ENCODE measurements at regions not wholly inside any gene's neighbourhood (a gene's known extent, or its start where the extent isn't known, plus 50 kb on each side); places are given as distances from the start of the nearest gene placed in this dataset.

DNA sequence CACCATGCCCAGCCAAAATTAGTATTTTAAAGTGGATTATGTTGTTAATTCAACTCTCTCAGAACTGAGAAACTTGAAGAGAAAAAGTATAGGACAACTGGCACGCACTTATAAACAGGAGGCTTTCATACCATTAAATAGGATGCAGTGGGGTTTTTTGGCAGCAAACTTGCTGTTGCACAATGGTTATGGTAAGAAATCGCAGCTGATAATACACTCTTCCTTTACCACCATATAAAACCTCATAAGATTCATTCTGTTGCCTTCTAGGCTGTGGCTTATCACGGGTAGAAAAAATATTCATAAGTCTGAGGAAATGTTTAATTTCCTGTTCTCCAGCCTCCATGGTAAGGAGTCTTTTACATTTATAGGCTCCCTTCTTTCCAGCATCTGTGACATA, 95.3 kb downstream of the TMCO5A start:
- H3K27me3 Mint-ChIP-seq (ENCODE audit: insufficient read depth, unreplicated experiment) = no peaks in the 10 kb centered on the region
- no TSS peak for BruUV-seq (replicated peaks)
- TF ChIP-seq CTCF (IDR thresholded peaks at IDR 0.05; ENCODE audit: unreplicated experiment) = no peak
- no peak overlapping the region for H3K27ac Mint-ChIP-seq (ENCODE audit: low read depth, unreplicated experiment)
- POLR2A ChIA-PET = interaction anchor here (1.0 kb wide), 1 partner anchor 29 kb away, joined by 3 read pairs; no protein-coding TSS in a partner anchor
- H3K4me3 Mint-ChIP-seq (ENCODE audit: unreplicated experiment) = no peak overlapping the region
- peak; percentile 18 for DNase-seq (ENCODE audit: unreplicated experiment)
- no peaks in the 10 kb centered on the region for H3K36me3 Mint-ChIP-seq (ENCODE audit: insufficient read depth, unreplicated experiment)
- intact Hi-C loops (cut with micrococcal nuclease) = no loop called here
- H3K4me1 Mint-ChIP-seq (ENCODE audit: insufficient read depth, unreplicated experiment) = no peaks in the 10 kb centered on the region
- CTCF ChIA-PET = interaction anchor here (1.2 kb wide), 1 partner anchor 359 kb away, joined by 3 read pairs; no protein-coding TSS in a partner anchor
- no peaks in the 10 kb centered on the region for H3K9me3 Mint-ChIP-seq (ENCODE audit: unreplicated experiment)

- ChIA-PET CTCF (interaction anchor here (1.1 kb wide), 1 partner anchor 16 kb away, joined by 3 read pairs; no protein-coding TSS in a partner anchor), POLR2A (no interaction called here)
- Mint-ChIP-seq H3K36me3 (ENCODE audit: insufficient read depth, unreplicated experiment) (no peaks in the 10 kb centered on the region), H3K4me3 (ENCODE audit: unreplicated experiment) (no peak overlapping the region), H3K4me1 (ENCODE audit: insufficient read depth, unreplicated experiment) (peaks cover 4% of the 10 kb centered on the region), H3K27ac (ENCODE audit: low read depth, unreplicated experiment) (no peak overlapping the region), H3K9me3 (ENCODE audit: unreplicated experiment) (no peaks in the 10 kb centered on the region), H3K27me3 (ENCODE audit: insufficient read depth, unreplicated experiment) (no peaks in the 10 kb centered on the region)
- TF ChIP-seq CTCF (IDR thresholded peaks at IDR 0.05; ENCODE audit: unreplicated experiment) = no peak
- no peak for DNase-seq (ENCODE audit: unreplicated experiment)
- BruUV-seq (replicated peaks) = no TSS peak
- intact Hi-C loops (cut with micrococcal nuclease) = no loop called here
These were observed 96.2 kb downstream of the TMCO5A start for GRCh38 chr15:38030609-38031008.

DNA sequence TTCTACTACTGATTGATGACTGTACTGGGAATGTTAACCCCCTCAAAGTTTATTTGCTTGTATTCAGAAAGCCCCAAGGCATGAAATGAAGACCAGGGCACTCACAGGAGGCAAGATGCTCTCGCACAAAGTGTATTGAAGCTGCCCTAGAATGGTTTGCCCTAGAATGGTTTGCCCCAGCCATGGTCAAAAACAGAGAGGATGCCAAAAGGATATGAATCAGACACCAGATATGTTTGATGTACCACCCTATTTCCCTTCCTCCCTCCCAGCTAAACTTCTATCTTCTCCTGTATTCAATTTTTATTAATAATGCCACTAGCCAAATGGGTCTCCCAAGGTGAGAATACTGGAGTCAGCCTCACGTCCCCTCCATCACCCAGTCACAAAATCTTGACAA, 101.3 kb downstream of the TMCO5A start:
- Mint-ChIP-seq H3K27me3 (ENCODE audit: insufficient read depth, unreplicated experiment) (no peaks in the 10 kb centered on the region), H3K4me3 (ENCODE audit: unreplicated experiment) (no peak overlapping the region), H3K36me3 (ENCODE audit: insufficient read depth, unreplicated experiment) (no peaks in the 10 kb centered on the region), H3K9me3 (ENCODE audit: unreplicated experiment) (no peaks in the 10 kb centered on the region), H3K4me1 (ENCODE audit: insufficient read depth, unreplicated experiment) (peaks cover 20% of the 10 kb centered on the region), H3K27ac (ENCODE audit: low read depth, unreplicated experiment) (no peak overlapping the region)
- no peak for TF ChIP-seq CTCF (IDR thresholded peaks at IDR 0.05; ENCODE audit: unreplicated experiment)
- ChIA-PET CTCF (interaction anchor here (0.5 to 0.8 kb wide), 2 partner anchors 41 to 1787 kb away, joined by 3 read pairs; no protein-coding TSS in a partner anchor), POLR2A (interaction anchor here (0.7 to 1.5 kb wide), 2 partner anchors 12 to 15 kb away, joined by 3 read pairs; no protein-coding TSS in a partner anchor)
- intact Hi-C loops (cut with micrococcal nuclease) = no loop called here
- BruUV-seq (replicated peaks) = no TSS peak
- no peak for DNase-seq (ENCODE audit: unreplicated experiment)

GRCh38 chr15:38036790-38037338, 102.4 kb downstream of the TMCO5A start:
- BruUV-seq (replicated peaks) = no TSS peak
- no peak for TF ChIP-seq CTCF (IDR thresholded peaks at IDR 0.05; ENCODE audit: unreplicated experiment)
- no peak overlapping the region for H3K4me3 Mint-ChIP-seq (ENCODE audit: unreplicated experiment)
- H3K36me3 Mint-ChIP-seq (ENCODE audit: insufficient read depth, unreplicated experiment) = no peaks in the 10 kb centered on the region
- ChIA-PET CTCF (interaction anchor here (0.6 to 0.8 kb wide), 2 partner anchors 33 to 211 kb away, joined by 4 to 6 read pairs; no protein-coding TSS in a partner anchor), POLR2A (interaction anchor here (0.6 kb wide), 1 partner anchor 14 kb away, joined by 3 read pairs; no protein-coding TSS in a partner anchor)
- peaks cover 27% of the 10 kb centered on the region for H3K4me1 Mint-ChIP-seq (ENCODE audit: insufficient read depth, unreplicated experiment)
- intact Hi-C loops (cut with micrococcal nuclease) = no loop called here
- H3K27ac Mint-ChIP-seq (ENCODE audit: low read depth, unreplicated experiment) = no peak overlapping the region
- H3K9me3 Mint-ChIP-seq (ENCODE audit: unreplicated experiment) = no peaks in the 10 kb centered on the region
- DNase-seq (ENCODE audit: unreplicated experiment) = no peak
- no peaks in the 10 kb centered on the region for H3K27me3 Mint-ChIP-seq (ENCODE audit: insufficient read depth, unreplicated experiment)

Measured in MCF 10A (cell line).